NB4 (cell line): ENCODE measurements at regions not wholly inside any gene's neighbourhood (a gene's known extent, or its start where the extent isn't known, plus 50 kb on each side); places are given as distances from the start of the nearest gene placed in this dataset.

ENCODE experiments used
- POLR2A ChIP-seq: IDR thresholded peaks from 2 replicates; pipeline ENCODE4 v1.6.1; 2011; ENCODE audit warnings: mild to moderate bottlenecking; ENCODE audit not compliant: insufficient read length; ENCODE audit errors: extremely low read depth
- TF ChIP-seq, protein P1 (sequence below): IDR thresholded peaks from one replicate; pipeline ENCODE4 v1.5.1; 2012; ENCODE audit warnings: low read depth, low read length

DNA sequence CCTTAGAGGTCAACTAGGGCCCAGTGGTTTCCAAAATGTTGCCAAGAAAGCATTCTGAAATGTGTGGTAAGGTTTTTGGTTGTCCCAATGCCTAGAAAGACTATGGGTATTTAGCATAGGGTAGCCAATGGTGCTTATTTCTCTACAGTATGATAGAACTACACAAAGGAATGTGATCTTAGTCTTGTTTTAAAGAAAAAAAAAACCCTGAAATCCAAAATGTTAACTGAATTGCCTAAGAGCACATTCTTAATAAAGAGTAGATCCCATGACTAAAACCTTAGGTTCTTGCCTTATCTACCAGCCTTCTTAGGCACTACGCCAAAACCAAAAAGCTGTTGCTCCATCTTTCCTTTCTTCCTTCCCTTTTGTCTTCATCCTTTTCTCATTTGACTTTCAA, 428.2 kb downstream of the MRPL39 start:
- TF ChIP-seq, protein P1, sequence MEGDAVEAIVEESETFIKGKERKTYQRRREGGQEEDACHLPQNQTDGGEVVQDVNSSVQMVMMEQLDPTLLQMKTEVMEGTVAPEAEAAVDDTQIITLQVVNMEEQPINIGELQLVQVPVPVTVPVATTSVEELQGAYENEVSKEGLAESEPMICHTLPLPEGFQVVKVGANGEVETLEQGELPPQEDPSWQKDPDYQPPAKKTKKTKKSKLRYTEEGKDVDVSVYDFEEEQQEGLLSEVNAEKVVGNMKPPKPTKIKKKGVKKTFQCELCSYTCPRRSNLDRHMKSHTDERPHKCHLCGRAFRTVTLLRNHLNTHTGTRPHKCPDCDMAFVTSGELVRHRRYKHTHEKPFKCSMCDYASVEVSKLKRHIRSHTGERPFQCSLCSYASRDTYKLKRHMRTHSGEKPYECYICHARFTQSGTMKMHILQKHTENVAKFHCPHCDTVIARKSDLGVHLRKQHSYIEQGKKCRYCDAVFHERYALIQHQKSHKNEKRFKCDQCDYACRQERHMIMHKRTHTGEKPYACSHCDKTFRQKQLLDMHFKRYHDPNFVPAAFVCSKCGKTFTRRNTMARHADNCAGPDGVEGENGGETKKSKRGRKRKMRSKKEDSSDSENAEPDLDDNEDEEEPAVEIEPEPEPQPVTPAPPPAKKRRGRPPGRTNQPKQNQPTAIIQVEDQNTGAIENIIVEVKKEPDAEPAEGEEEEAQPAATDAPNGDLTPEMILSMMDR: no peak
- no peak for TF ChIP-seq POLR2A
